WTC11 (cell line): ENCODE measurements at regions not wholly inside any gene's neighbourhood (a gene's known extent, or its start where the extent isn't known, plus 50 kb on each side); places are given as distances from the start of the nearest gene placed in this dataset.

ENCODE experiments used
- ETV6 ChIP-seq: sonication (generic); formaldehyde crosslinking; IDR thresholded peaks from 2 replicates; pipeline ENCODE4 v1.8.1; 2022; ENCODE audit warnings: mild to moderate bottlenecking, missing genetic modification reagents
- FOXK1 ChIP-seq: sonication (generic); formaldehyde crosslinking; IDR thresholded peaks from 2 replicates; pipeline ENCODE4 v1.8.0; 2022; ENCODE audit warnings: mild to moderate bottlenecking, moderate library complexity, missing genetic modification reagents
- OVOL2 ChIP-seq: fragments of 250-450 bp; sonication (Bioruptor Pico); IDR thresholded peaks from 2 replicates; pipeline ENCODE4 v1.9.0; 2021; ENCODE audit warnings: mild to moderate bottlenecking, borderline replicate concordance
- TP53 ChIP-seq: sonication (generic); formaldehyde crosslinking; IDR thresholded peaks from 2 replicates; pipeline ENCODE4 v1.8.1; 2023; ENCODE audit warnings: mild to moderate bottlenecking, missing genetic modification reagents
- TF ChIP-seq, protein P1 (sequence below): fragments of 200-600 bp; IDR thresholded peaks from 2 replicates; pipeline ENCODE4 v1.8.0; 2022; ENCODE audit warnings: antibody characterized with exemption
- TF ChIP-seq, protein P2 (sequence below): sonication (generic); formaldehyde crosslinking; IDR thresholded peaks from 2 replicates; pipeline ENCODE4 v1.8.1; 2022; ENCODE audit warnings: low read depth, missing genetic modification reagents, borderline replicate concordance
- TF ChIP-seq, protein P3 (sequence below): sonication (generic); formaldehyde crosslinking; IDR thresholded peaks from 2 replicates; pipeline ENCODE4 v1.8.1; 2022; ENCODE audit warnings: low read depth, mild to moderate bottlenecking, moderate library complexity, missing genetic modification reagents, borderline replicate concordance
- TF ChIP-seq, protein P4 (sequence below): fragments of 250-450 bp; sonication (Bioruptor Pico); conservative IDR thresholded peaks from 2 replicates; pipeline ENCODE4 v1.9.0; 2021; ENCODE audit warnings: mild to moderate bottlenecking
- TF ChIP-seq, protein P5 (sequence below): sonication (generic); formaldehyde crosslinking; IDR thresholded peaks from 2 replicates; pipeline ENCODE4 v1.8.0; 2023; ENCODE audit warnings: mild to moderate bottlenecking, missing genetic modification reagents
- TF ChIP-seq, protein P6 (sequence below): sonication (generic); formaldehyde crosslinking; IDR thresholded peaks from 2 replicates; pipeline ENCODE4 v1.8.1; 2023; ENCODE audit warnings: mild to moderate bottlenecking, missing genetic modification reagents, moderate library complexity
- TF ChIP-seq, protein P7 (sequence below): sonication (generic); formaldehyde crosslinking; IDR thresholded peaks from 2 replicates; pipeline ENCODE4 v1.8.1; 2023; ENCODE audit warnings: mild to moderate bottlenecking, missing genetic modification reagents, moderate library complexity

DNA sequence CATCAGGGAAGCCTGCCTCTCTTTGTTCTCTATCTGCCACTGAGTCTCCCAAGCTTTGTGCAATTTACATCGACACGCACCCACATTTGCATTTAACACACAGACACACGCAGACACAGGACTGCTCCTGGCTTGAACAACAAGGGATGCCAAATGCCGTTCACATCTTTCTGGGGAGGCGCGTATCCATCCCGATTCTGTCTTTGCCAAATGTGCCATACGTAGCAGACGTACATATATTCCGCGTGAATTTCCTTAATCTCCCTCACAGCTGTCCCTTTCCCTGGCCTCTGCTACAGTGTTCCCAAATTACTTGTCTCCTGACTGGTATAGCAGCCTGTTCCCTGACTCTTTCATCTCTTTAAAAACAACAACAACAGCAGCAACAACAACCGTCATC is 409.5 kb downstream of the MIAT start:
- TF ChIP-seq, protein P1, sequence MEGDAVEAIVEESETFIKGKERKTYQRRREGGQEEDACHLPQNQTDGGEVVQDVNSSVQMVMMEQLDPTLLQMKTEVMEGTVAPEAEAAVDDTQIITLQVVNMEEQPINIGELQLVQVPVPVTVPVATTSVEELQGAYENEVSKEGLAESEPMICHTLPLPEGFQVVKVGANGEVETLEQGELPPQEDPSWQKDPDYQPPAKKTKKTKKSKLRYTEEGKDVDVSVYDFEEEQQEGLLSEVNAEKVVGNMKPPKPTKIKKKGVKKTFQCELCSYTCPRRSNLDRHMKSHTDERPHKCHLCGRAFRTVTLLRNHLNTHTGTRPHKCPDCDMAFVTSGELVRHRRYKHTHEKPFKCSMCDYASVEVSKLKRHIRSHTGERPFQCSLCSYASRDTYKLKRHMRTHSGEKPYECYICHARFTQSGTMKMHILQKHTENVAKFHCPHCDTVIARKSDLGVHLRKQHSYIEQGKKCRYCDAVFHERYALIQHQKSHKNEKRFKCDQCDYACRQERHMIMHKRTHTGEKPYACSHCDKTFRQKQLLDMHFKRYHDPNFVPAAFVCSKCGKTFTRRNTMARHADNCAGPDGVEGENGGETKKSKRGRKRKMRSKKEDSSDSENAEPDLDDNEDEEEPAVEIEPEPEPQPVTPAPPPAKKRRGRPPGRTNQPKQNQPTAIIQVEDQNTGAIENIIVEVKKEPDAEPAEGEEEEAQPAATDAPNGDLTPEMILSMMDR: no peak
- TF ChIP-seq, protein P2, sequence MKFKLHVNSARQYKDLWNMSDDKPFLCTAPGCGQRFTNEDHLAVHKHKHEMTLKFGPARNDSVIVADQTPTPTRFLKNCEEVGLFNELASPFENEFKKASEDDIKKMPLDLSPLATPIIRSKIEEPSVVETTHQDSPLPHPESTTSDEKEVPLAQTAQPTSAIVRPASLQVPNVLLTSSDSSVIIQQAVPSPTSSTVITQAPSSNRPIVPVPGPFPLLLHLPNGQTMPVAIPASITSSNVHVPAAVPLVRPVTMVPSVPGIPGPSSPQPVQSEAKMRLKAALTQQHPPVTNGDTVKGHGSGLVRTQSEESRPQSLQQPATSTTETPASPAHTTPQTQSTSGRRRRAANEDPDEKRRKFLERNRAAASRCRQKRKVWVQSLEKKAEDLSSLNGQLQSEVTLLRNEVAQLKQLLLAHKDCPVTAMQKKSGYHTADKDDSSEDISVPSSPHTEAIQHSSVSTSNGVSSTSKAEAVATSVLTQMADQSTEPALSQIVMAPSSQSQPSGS (CRISPR knock-in tag): no peak
- TF ChIP-seq, protein P3, sequence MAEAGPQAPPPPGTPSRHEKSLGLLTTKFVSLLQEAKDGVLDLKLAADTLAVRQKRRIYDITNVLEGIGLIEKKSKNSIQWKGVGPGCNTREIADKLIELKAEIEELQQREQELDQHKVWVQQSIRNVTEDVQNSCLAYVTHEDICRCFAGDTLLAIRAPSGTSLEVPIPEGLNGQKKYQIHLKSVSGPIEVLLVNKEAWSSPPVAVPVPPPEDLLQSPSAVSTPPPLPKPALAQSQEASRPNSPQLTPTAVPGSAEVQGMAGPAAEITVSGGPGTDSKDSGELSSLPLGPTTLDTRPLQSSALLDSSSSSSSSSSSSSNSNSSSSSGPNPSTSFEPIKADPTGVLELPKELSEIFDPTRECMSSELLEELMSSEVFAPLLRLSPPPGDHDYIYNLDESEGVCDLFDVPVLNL (CRISPR knock-in tag): no peak
- TF ChIP-seq, protein P4, sequence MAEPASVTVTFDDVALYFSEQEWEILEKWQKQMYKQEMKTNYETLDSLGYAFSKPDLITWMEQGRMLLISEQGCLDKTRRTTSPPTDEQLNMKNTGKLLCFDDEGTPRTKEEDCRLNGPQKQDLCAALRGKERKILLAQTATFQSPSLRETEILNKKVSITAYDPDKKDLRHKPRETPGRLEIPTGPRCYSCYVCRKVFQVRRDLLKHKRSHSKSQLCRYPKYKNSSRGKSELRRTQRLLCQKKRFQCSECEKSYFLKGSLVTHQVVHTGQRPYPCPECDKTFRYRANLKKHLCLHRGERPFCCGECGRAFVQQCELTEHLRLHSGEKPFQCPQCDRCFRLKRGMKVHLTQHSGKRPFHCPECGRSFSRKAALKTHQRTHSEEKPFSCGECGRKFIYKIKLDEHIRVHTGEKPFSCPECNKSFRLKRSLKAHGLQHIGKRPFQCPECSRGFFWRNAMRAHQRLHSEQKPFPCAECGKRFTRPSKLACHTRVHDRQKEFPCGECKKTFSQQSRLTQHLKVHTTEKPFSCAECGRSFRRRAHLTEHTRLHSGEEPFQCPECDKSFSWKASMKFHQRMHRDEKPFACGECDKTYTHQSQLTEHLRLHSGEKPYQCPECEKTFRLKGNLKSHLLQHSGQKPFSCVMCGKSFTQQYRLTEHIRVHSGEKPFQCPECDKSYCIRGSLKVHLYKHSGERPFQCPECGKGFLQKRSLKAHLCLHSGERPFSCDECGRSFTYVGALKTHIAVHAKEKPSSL (CRISPR knock-in tag): no peak
- TF ChIP-seq, protein P5, sequence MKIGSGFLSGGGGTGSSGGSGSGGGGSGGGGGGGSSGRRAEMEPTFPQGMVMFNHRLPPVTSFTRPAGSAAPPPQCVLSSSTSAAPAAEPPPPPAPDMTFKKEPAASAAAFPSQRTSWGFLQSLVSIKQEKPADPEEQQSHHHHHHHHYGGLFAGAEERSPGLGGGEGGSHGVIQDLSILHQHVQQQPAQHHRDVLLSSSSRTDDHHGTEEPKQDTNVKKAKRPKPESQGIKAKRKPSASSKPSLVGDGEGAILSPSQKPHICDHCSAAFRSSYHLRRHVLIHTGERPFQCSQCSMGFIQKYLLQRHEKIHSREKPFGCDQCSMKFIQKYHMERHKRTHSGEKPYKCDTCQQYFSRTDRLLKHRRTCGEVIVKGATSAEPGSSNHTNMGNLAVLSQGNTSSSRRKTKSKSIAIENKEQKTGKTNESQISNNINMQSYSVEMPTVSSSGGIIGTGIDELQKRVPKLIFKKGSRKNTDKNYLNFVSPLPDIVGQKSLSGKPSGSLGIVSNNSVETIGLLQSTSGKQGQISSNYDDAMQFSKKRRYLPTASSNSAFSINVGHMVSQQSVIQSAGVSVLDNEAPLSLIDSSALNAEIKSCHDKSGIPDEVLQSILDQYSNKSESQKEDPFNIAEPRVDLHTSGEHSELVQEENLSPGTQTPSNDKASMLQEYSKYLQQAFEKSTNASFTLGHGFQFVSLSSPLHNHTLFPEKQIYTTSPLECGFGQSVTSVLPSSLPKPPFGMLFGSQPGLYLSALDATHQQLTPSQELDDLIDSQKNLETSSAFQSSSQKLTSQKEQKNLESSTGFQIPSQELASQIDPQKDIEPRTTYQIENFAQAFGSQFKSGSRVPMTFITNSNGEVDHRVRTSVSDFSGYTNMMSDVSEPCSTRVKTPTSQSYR (CRISPR knock-in tag): no peak
- TF ChIP-seq, protein P6, sequence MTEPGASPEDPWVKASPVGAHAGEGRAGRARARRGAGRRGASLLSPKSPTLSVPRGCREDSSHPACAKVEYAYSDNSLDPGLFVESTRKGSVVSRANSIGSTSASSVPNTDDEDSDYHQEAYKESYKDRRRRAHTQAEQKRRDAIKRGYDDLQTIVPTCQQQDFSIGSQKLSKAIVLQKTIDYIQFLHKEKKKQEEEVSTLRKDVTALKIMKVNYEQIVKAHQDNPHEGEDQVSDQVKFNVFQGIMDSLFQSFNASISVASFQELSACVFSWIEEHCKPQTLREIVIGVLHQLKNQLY (CRISPR knock-in tag): no peak
- TF ChIP-seq, protein P7, sequence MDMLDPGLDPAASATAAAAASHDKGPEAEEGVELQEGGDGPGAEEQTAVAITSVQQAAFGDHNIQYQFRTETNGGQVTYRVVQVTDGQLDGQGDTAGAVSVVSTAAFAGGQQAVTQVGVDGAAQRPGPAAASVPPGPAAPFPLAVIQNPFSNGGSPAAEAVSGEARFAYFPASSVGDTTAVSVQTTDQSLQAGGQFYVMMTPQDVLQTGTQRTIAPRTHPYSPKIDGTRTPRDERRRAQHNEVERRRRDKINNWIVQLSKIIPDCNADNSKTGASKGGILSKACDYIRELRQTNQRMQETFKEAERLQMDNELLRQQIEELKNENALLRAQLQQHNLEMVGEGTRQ (CRISPR knock-in tag): no peak
- TF ChIP-seq OVOL2 (no peak), TP53 (no peak), ETV6 (CRISPR knock-in tag) (no peak), FOXK1 (no peak)
